NCI-H345 (cell line): ENCODE measurements at regions not wholly inside any gene's neighbourhood (a gene's known extent, or its start where the extent isn't known, plus 50 kb on each side); places are given as distances from the start of the nearest gene placed in this dataset.

ENCODE experiments used
- DNase-seq: peaks from one replicate; lab custom pipeline; 2025; lab: John Stamatoyannopoulos, UW

DNA sequence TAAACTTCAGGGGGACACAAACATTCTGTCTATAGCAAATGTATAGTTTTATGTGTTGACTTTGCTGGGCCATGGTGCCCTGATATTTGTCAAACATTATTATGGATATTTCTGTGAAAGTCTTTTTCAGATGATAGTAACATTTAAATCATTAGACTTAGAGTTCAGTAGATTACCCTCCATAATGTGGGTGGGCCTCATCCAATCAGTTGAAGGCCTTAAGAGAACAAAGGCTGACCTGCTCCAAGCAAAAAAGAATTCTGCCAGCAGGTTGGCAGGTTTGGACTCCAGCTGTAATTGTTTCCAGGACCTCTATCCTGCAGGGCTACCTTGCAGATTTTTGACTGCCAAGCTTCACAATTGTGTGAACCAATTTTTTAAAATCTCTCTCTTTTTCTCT lies 1250.9 kb downstream of the ROBO1 start:
- no peak for DNase-seq

GRCh38 chr3:78517965-78518364 lies 1249.8 kb downstream of the ROBO1 start:
- no peak for DNase-seq

- no peak for DNase-seq
Measured at GRCh38 chr3:78519281-78519680, 1248.5 kb downstream of the ROBO1 start.

GRCh38 chr3:78529601-78530000 lies 1238.2 kb downstream of the ROBO1 start:
- DNase-seq, result no peak

DNA sequence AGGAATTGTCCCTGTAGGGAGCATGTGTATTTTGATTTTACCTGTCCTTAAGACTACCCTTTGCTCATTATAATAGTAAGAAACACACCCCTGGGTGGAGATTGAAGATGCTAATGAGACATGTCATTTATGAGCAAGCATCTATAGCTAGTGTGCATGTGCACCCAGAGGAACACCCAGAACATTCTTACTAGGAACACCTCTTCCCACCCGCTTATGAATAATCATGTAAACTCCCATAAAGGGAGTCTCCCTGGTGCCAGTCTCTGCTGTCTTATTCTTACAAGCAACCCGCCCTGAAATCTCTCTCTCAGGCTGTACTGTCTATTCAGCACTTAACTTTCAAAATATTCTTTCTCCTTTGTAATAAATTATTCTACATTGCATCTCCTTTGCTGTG lies 1227.3 kb downstream of the ROBO1 start:
- no peak for DNase-seq

DNA sequence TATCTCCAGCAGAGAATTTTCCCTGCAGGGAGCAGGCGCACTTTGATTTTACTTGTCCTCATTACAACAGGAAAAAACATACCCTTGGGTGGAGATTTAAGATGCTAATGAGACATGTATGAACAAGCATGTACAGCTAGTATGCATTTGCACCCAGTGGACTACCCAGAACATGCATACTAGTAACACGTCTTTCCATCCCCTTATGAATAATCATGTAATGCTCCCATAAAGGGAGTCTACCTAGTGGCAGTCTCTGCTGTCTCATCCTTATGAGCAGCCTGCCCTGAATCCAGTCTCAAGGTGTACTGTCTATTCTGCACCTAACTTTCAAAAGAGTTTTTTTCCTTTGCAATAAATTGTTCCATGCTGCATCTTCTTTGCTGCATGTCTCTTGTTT lies 1222.0 kb downstream of the ROBO1 start:
- no peak for DNase-seq
